GM12878 (cell line): ENCODE measurements at regions not wholly inside any gene's neighbourhood (a gene's known extent, or its start where the extent isn't known, plus 50 kb on each side); places are given as distances from the start of the nearest gene placed in this dataset.

Source experiments
- ATAC-seq: fragments of 200-7000 bp; cut with Tn5 transposase; 3 replicates; pipeline ENCODE4 v1.9.1; 2020; ENCODE audit warnings: mild to moderate bottlenecking, moderate library complexity
- BruUV-seq: library from RNA; stranded (reverse); fragments of 400-500 nt; replicated peaks from 2 replicates; lab custom pipeline; 2021; lab: Mats Ljungman, UMichigan
- CTCF ChIA-PET: fragments of 300-600 bp; sonication (Branson Sonifier 250); formaldehyde crosslinking; extraction: SDS; loops from one replicate; lab custom pipeline; 2021; ENCODE audit warnings: inconsistent platforms; lab: Yijun Ruan, JAX
- POLR2A ChIA-PET: fragments of 350-600 bp; formaldehyde crosslinking; extraction: SDS; loops from one replicate; lab custom pipeline; 2021; ENCODE audit warnings: inconsistent platforms; lab: Charles Lee
- RAD21 ChIA-PET: fragments of 300-600 bp; sonication (Branson Sonifier 250); formaldehyde crosslinking; loops from one replicate; lab custom pipeline; 2023; ENCODE audit warnings: antibody characterized with exemption; ENCODE audit not compliant: unreplicated experiment; lab: Charles Lee
- SMC1A ChIA-PET: fragments of 300-600 bp; sonication (Branson Sonifier 250); formaldehyde crosslinking; loops from one replicate; lab custom pipeline; 2023; ENCODE audit not compliant: unreplicated experiment, uncharacterized antibody; lab: Charles Lee
- DNase-seq: peaks from one replicate; pipeline ENCODE4 v3.0.0-alpha.2; 2011; ENCODE audit warnings: low read depth, low spot score
- FAIRE-seq: peaks from 3 replicates; lab custom pipeline; 2011; peaks lifted over from hg19 to GRCh38; lab: Jason Lieb, UNC
- H2AFZ ChIP-seq: 2 replicates; pipeline ENCODE4 v1.6.0; 2011; ENCODE audit warnings: low read depth, low read length, control low read depth; ENCODE audit not compliant: control insufficient read depth
- H3K27ac ChIP-seq: 2 replicates; pipeline ENCODE4 v1.5.1; 2011; ENCODE audit warnings: control low read depth; ENCODE audit not compliant: control insufficient read depth, insufficient read depth
- H3K27me3 ChIP-seq, 2 experiments: replicated peaks in 1 of 2; 2 replicates each; pipeline versions ENCODE4 v1.6.0 to v1.6.1; 2011; ENCODE audit warnings: low read length in 1 of 2; ENCODE audit not compliant: control insufficient read depth in 2 of 2, insufficient read depth in 2 of 2
- H3K36me3 ChIP-seq, 2 experiments: 2 replicates each; pipeline ENCODE4 v1.5.1; 2011; ENCODE audit warnings: low read length in 1 of 2; ENCODE audit not compliant: control insufficient read depth in 2 of 2, insufficient read depth in 2 of 2
- H3K4me1 ChIP-seq: 2 replicates; pipeline ENCODE4 v1.6.1; 2011; ENCODE audit warnings: mild to moderate bottlenecking, low read length, moderate library complexity, mixed read lengths; ENCODE audit not compliant: control insufficient read depth, insufficient read depth
- H3K4me2 ChIP-seq: 2 replicates; pipeline ENCODE4 v1.6.0; 2011; ENCODE audit warnings: control low read depth; ENCODE audit not compliant: control insufficient read depth, insufficient read depth
- H3K4me3 ChIP-seq: fragments of 200-600 bp; sonication (generic); 2 replicates; pipeline ENCODE4 v1.5.1; 2016
- H3K79me2 ChIP-seq: 2 replicates; pipeline ENCODE4 v1.6.0; 2011; ENCODE audit warnings: low read length; ENCODE audit not compliant: control insufficient read depth, insufficient read depth
- H3K9ac ChIP-seq: 2 replicates; pipeline ENCODE4 v1.8.0; 2011; ENCODE audit warnings: low read length, control low read depth, mixed read lengths; ENCODE audit not compliant: control insufficient read depth, insufficient read depth
- H3K9me3 ChIP-seq: replicated peaks from 3 replicates; pipeline ENCODE4 v1.5.1; 2011; ENCODE audit warnings: mild to moderate bottlenecking, low read length; ENCODE audit not compliant: control insufficient read depth, insufficient read depth
- H4K20me1 ChIP-seq: 2 replicates; pipeline ENCODE4 v1.6.0; 2011; ENCODE audit not compliant: control insufficient read depth, insufficient read depth
- BMI1 ChIP-seq: fragments of 450-650 bp; IDR thresholded peaks from 2 replicates; pipeline ENCODE4 v1.6.1; 2016; ENCODE audit warnings: mild to moderate bottlenecking, moderate library complexity, borderline replicate concordance
- BRCA1 ChIP-seq: IDR thresholded peaks from 2 replicates; pipeline ENCODE4 v1.6.1; 2011; ENCODE audit warnings: low read depth, low read length, improper control_type of control experiment
- CREB1 ChIP-seq: IDR thresholded peaks from 2 replicates; pipeline ENCODE4 v1.6.1; 2012; ENCODE audit warnings: low read depth, mild to moderate bottlenecking, inconsistent platforms
- ESRRA ChIP-seq: IDR thresholded peaks from 2 replicates; pipeline ENCODE4 v1.6.1; 2012; ENCODE audit warnings: mild to moderate bottlenecking, low read length, improper control_type of control experiment
- HCFC1 ChIP-seq: fragments of 150-350 bp; IDR thresholded peaks from 2 replicates; pipeline ENCODE4 v1.6.1; 2014; ENCODE audit warnings: low read length
- IRF4 ChIP-seq: IDR thresholded peaks from 2 replicates; pipeline ENCODE4 v1.6.1; 2011; ENCODE audit warnings: low read depth, low read length
- KLF5 ChIP-seq: fragments of 450-650 bp; IDR thresholded peaks from 2 replicates; pipeline ENCODE4 v1.6.1; 2014; ENCODE audit warnings: mild to moderate bottlenecking; ENCODE audit not compliant: partially characterized antibody
- MEF2A ChIP-seq: IDR thresholded peaks from 2 replicates; pipeline ENCODE4 v1.6.1; 2011; ENCODE audit warnings: low read depth, mild to moderate bottlenecking, low read length, moderate library complexity; ENCODE audit not compliant: insufficient read depth
- RELB ChIP-seq: fragments of 450-650 bp; IDR thresholded peaks from 2 replicates; pipeline ENCODE4 v1.6.1; 2017; ENCODE audit warnings: low read depth, mild to moderate bottlenecking, moderate library complexity
- STAT1 ChIP-seq: fragments of 450-650 bp; conservative IDR thresholded peaks from 2 replicates; pipeline ENCODE4 v1.6.1; 2014; ENCODE audit warnings: antibody characterized with exemption, mild to moderate bottlenecking
- SUPT20H ChIP-seq: IDR thresholded peaks from 2 replicates; pipeline ENCODE4 v1.6.1; 2011; ENCODE audit warnings: low read depth, mild to moderate bottlenecking, low read length, moderate library complexity, borderline replicate concordance; ENCODE audit not compliant: control insufficient read depth
- ZBTB33 ChIP-seq: fragments of 450-650 bp; IDR thresholded peaks from 2 replicates; pipeline ENCODE4 v1.6.1; 2017; ENCODE audit warnings: mild to moderate bottlenecking
- WGBS: methylation state at CpG from one replicate; pipeline ENCODE4 v1.1.6; 2016; ENCODE audit warnings: low lambda C conversion rate; ENCODE audit not compliant: insufficient replicate concordance, insufficient coverage; ENCODE audit errors: missing lambda C conversion rate; 5-methylcytosine and 5-hydroxymethylcytosine counted together
- in situ Hi-C: fragments of 300-500 bp; cut with MboI; formaldehyde crosslinking; loops from 9 replicates; pipeline ENCODE4 v1.14.3; 2018; ENCODE audit warnings: mixed read lengths
- intact Hi-C: fragments of 100-400 bp; cut with micrococcal nuclease; formaldehyde crosslinking; loops from one replicate; pipeline ENCODE4 v1.14.2; 2022; ENCODE audit not compliant: unreplicated experiment

- in situ Hi-C loops, result no loop called here
- CTCF ChIA-PET, result interaction anchor here (0.7 to 1.5 kb wide), 2 partner anchors 15 to 1738 kb away, joined by 3 to 4 read pairs; no protein-coding TSS in a partner anchor
- no peak overlapping the region for H3K27ac ChIP-seq
- 95% methylated on average over 1 of the region's 1 CpG for WGBS
- intact Hi-C loops, result no loop called here
- no peaks in the 10 kb centered on the region for H3K9me3 ChIP-seq
- no peak for FAIRE-seq
- H4K20me1 ChIP-seq, result no peaks in the 10 kb centered on the region
- H3K79me2 ChIP-seq, result no peaks in the 10 kb centered on the region
- RAD21 ChIA-PET, result no interaction called here
- DNase-seq, result no peak
- no peak for ATAC-seq
- H3K9ac ChIP-seq, result no peak overlapping the region
- POLR2A ChIA-PET, result no interaction called here
- no peak overlapping the region for H2AFZ ChIP-seq
- no peaks in the 10 kb centered on the region for H3K4me1 ChIP-seq
- SMC1A ChIA-PET, result interaction anchor here (0.7 kb wide), 1 partner anchor 124 kb away, joined by 3 read pairs; no protein-coding TSS in a partner anchor
- H3K36me3 ChIP-seq, result no peaks in the 10 kb centered on the region
- TF ChIP-seq ZBTB33 (no peak), ESRRA (no peak), SUPT20H (no peak), KLF5 (no peak), RELB (no peak), BRCA1 (no peak), CREB1 (no peak), IRF4 (no peak), MEF2A (no peak), STAT1 (no peak), BMI1 (no peak), HCFC1 (no peak)
- no peaks in the 10 kb centered on the region for H3K27me3 ChIP-seq
- no peak overlapping the region for H3K4me2 ChIP-seq
- BruUV-seq, result no TSS peak
- H3K4me3 ChIP-seq, result no peak overlapping the region
Observed at GRCh38 chr6:145279551-145279950, 455.8 kb downstream of the EPM2A start.
